ENCODE measurements at regions not wholly inside any gene's neighbourhood (a gene's known extent, or its start where the extent isn't known, plus 50 kb on each side); places are given as distances from the start of the nearest gene placed in this dataset.

GRCh38 chr12:13570005-13570694, 373.6 kb downstream of the EMP1 start:
- TF ChIP-seq CTCF (IDR thresholded peaks at IDR 0.05; ENCODE audit: borderline replicate concordance, extremely low read depth, insufficient read depth): no peak

GRCh38 chr12:13566292-13566691, 369.8 kb downstream of the EMP1 start:
- intact Hi-C loops (cut with DNase I): no loop called here
- no peak overlapping the region for H3K27ac ChIP-seq (ENCODE audit: low read depth in 2 of 2, low read length in 2 of 2)
- no peak for FAIRE-seq

More at GRCh38 chr12:13570005-13570694, 373.6 kb downstream of the EMP1 start:
- Histone ChIP-seq H3K9ac (ENCODE audit: low read length in 3 of 3) (no peak overlapping the region), H3K27me3 (ENCODE audit: control insufficient read depth, insufficient read depth, low read length) (no peaks in the 10 kb centered on the region), H3K36me3 (ENCODE audit: control insufficient read depth in 2 of 3, insufficient read depth in 3 of 3, low read length in 3 of 3) (no peaks in the 10 kb centered on the region), H3K4me3 (ENCODE audit: low read length in 3 of 3) (no peak overlapping the region), H3K9me3 (ENCODE audit: control insufficient read depth in 2 of 3, insufficient read depth in 1 of 3, low read length in 3 of 3) (no peaks in the 10 kb centered on the region), H3K4me1 (ENCODE audit: control insufficient read depth in 2 of 3, insufficient read depth in 2 of 3, low read depth in 1 of 3, low read length in 3 of 3) (no peaks in the 10 kb centered on the region), H3K27ac (ENCODE audit: low read depth in 2 of 2, low read length in 2 of 2) (no peak overlapping the region)
- DNase-seq: no peak
- intact Hi-C loops (cut with DNase I): no loop called here
- FAIRE-seq: no peak

GRCh38 chr12:13564266-13564810, 367.8 kb downstream of the EMP1 start:
- DNase-seq (peak in 1 of 5 donors; percentile 64), FAIRE-seq (no peak)
- Histone ChIP-seq H3K27me3 (ENCODE audit: control insufficient read depth, insufficient read depth, low read length) (no peaks in the 10 kb centered on the region), H3K36me3 (ENCODE audit: control insufficient read depth in 2 of 3, insufficient read depth in 3 of 3, low read length in 3 of 3) (no peaks in the 10 kb centered on the region), H3K27ac (ENCODE audit: low read depth in 2 of 2, low read length in 2 of 2) (no peak overlapping the region), H3K9me3 (ENCODE audit: control insufficient read depth in 2 of 3, insufficient read depth in 1 of 3, low read length in 3 of 3) (no peaks in the 10 kb centered on the region), H3K4me1 (ENCODE audit: control insufficient read depth in 2 of 3, insufficient read depth in 2 of 3, low read depth in 1 of 3, low read length in 3 of 3) (no peaks in the 10 kb centered on the region), H3K4me3 (ENCODE audit: low read length in 3 of 3) (no peak overlapping the region), H3K9ac (ENCODE audit: low read length in 3 of 3) (no peak overlapping the region)
- intact Hi-C loops (cut with DNase I): no loop called here
- TF ChIP-seq CTCF (IDR thresholded peaks at IDR 0.05; ENCODE audit: borderline replicate concordance, extremely low read depth, insufficient read depth): no peak

More at GRCh38 chr12:13566292-13566691, 369.8 kb downstream of the EMP1 start:
- DNase-seq: no peak
- no peaks in the 10 kb centered on the region for H3K9me3 ChIP-seq (ENCODE audit: control insufficient read depth in 2 of 3, insufficient read depth in 1 of 3, low read length in 3 of 3)
- H3K36me3 ChIP-seq (ENCODE audit: control insufficient read depth in 2 of 3, insufficient read depth in 3 of 3, low read length in 3 of 3): no peaks in the 10 kb centered on the region
- no peaks in the 10 kb centered on the region for H3K4me1 ChIP-seq (ENCODE audit: control insufficient read depth in 2 of 3, insufficient read depth in 2 of 3, low read depth in 1 of 3, low read length in 3 of 3)
- TF ChIP-seq CTCF (IDR thresholded peaks at IDR 0.05; ENCODE audit: borderline replicate concordance, extremely low read depth, insufficient read depth): no peak
- no peak overlapping the region for H3K9ac ChIP-seq (ENCODE audit: low read length in 3 of 3)
- no peaks in the 10 kb centered on the region for H3K27me3 ChIP-seq (ENCODE audit: control insufficient read depth, insufficient read depth, low read length)
- no peak overlapping the region for H3K4me3 ChIP-seq (ENCODE audit: low read length in 3 of 3)
